OCI-LY7 (cell line): ENCODE measurements at regions not wholly inside any gene's neighbourhood (a gene's known extent, or its start where the extent isn't known, plus 50 kb on each side); places are given as distances from the start of the nearest gene placed in this dataset.
A peak's percentile ranks its signal among the peaks of the same experiment; 100 is the strongest.

ENCODE experiments used
- BruUV-seq: library from RNA; stranded (reverse); fragments of 400-500 nt; replicated peaks from 2 replicates; lab custom pipeline; 2021; lab: Mats Ljungman, UMichigan
- CTCF ChIA-PET: fragments of 300-600 bp; sonication (Branson Sonifier 250); formaldehyde crosslinking; loops from one replicate; lab custom pipeline; 2022; ENCODE audit warnings: antibody characterized with exemption; ENCODE audit not compliant: unreplicated experiment; lab: Charles Lee
- POLR2A ChIA-PET: fragments of 300-600 bp; sonication (Branson Sonifier 250); formaldehyde crosslinking; loops from one replicate; lab custom pipeline; 2022; ENCODE audit warnings: antibody characterized with exemption; lab: Charles Lee
- DNase-seq: peaks from one replicate; pipeline ENCODE4 v3.0.0-alpha.2; 2015; ENCODE audit warnings: low spot score
- H2AFZ ChIP-seq: fragments of 200-600 bp; sonication (generic), shearing (Covaris generic); 2 replicates; pipeline ENCODE4 v1.6.1; 2014; ENCODE audit warnings: mild to moderate bottlenecking, antibody characterized with exemption, low read length, moderate library complexity
- H3K27ac ChIP-seq: fragments of 200-600 bp; sonication (generic); 2 replicates; pipeline ENCODE4 v1.5.1; 2014; ENCODE audit warnings: mixed run types, low read depth, mild to moderate bottlenecking, moderate library complexity, low read length, inconsistent platforms; ENCODE audit not compliant: poor library complexity, severe bottlenecking
- H3K36me3 ChIP-seq: fragments of 200-600 bp; sonication (generic); 2 replicates; pipeline ENCODE4 v1.6.1; 2014; ENCODE audit warnings: mild to moderate bottlenecking, antibody characterized with exemption, low read length, moderate library complexity, mixed read lengths; ENCODE audit not compliant: insufficient read depth
- H3K4me1 ChIP-seq: fragments of 200-600 bp; sonication (generic); 2 replicates; pipeline ENCODE4 v1.5.1; 2014; ENCODE audit warnings: mild to moderate bottlenecking, low read length; ENCODE audit not compliant: insufficient read depth, poor library complexity, severe bottlenecking
- H3K4me2 ChIP-seq: fragments of 200-600 bp; sonication (generic); 2 replicates; pipeline ENCODE4 v1.6.1; 2014; ENCODE audit warnings: mild to moderate bottlenecking, low read length
- H3K4me3 ChIP-seq: fragments of 200-600 bp; sonication (generic); 2 replicates; pipeline ENCODE4 v1.5.1; 2014; ENCODE audit warnings: mild to moderate bottlenecking, low read depth, low read length; ENCODE audit not compliant: poor library complexity, severe bottlenecking
- H3K79me2 ChIP-seq: fragments of 200-600 bp; sonication (generic); 2 replicates; pipeline ENCODE4 v1.6.1; 2016; ENCODE audit warnings: low read depth, mild to moderate bottlenecking, low read length, moderate library complexity, mixed read lengths; ENCODE audit not compliant: insufficient read depth
- H3K9me2 ChIP-seq: fragments of 200-600 bp; sonication (generic); 2 replicates; pipeline ENCODE4 v1.6.1; 2016; ENCODE audit warnings: mild to moderate bottlenecking, low read length, mixed read lengths; ENCODE audit not compliant: insufficient read depth
- H3K9me3 ChIP-seq: fragments of 200-600 bp; sonication (generic); 2 replicates; pipeline ENCODE4 v1.6.1; 2014; ENCODE audit warnings: mild to moderate bottlenecking, mixed run types, low read length, mixed read lengths
- H4K20me1 ChIP-seq: fragments of 200-600 bp; sonication (generic); 2 replicates; pipeline ENCODE4 v1.6.1; 2014; ENCODE audit warnings: mild to moderate bottlenecking, antibody characterized with exemption, low read length, moderate library complexity, mixed read lengths; ENCODE audit not compliant: insufficient read depth
- CTCF ChIP-seq: fragments of 200-600 bp; sonication (generic); conservative IDR thresholded peaks from 2 replicates; pipeline ENCODE4 v1.5.1; 2014; ENCODE audit warnings: mild to moderate bottlenecking, antibody characterized with exemption, low read length, moderate library complexity, mixed read lengths
- EZH2phosphoT487 ChIP-seq: fragments of 200-600 bp; sonication (generic); IDR thresholded peaks from 2 replicates; pipeline ENCODE4 v1.6.1; 2018; ENCODE audit warnings: low read depth, borderline replicate concordance, mild to moderate bottlenecking, mixed run types, antibody characterized with exemption, low read length, moderate library complexity, mixed read lengths
- intact Hi-C: fragments of 100-400 bp; cut with micrococcal nuclease; formaldehyde crosslinking; loops from one replicate; pipeline ENCODE4 v1.10.0; 2022; ENCODE audit not compliant: unreplicated experiment

DNA sequence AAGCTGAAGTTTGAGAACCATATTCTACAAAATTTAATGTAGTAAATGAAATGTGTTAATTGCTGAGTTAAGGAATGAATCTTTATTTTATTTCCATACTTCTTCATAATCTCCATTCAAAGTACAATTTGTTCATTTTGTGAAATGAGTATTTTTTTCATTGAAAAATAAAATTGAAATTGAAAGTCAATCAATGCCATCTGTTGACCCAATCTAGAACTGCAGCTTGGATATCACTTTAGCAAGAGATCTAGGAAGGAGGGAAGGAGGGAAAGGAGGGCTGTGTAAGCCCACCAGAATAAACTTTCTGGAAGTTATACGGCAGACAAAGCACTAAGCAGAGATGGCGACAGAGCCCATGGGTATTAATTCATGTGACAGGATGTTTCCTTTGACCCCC, 128.4 kb downstream of the ZMAT1 start:
- Histone ChIP-seq H3K36me3 (no peaks in the 10 kb centered on the region), H3K79me2 (no peaks in the 10 kb centered on the region), H3K4me3 (no peak overlapping the region), H4K20me1 (no peaks in the 10 kb centered on the region), H2AFZ (no peak overlapping the region), H3K9me2 (no peaks in the 10 kb centered on the region), H3K9me3 (no peaks in the 10 kb centered on the region), H3K4me1 (no peaks in the 10 kb centered on the region), H3K4me2 (no peak overlapping the region), H3K27ac (no peak overlapping the region)
- peak; percentile 63 for TF ChIP-seq CTCF
- TF ChIP-seq EZH2phosphoT487: no peak
- no TSS peak for BruUV-seq
- intact Hi-C loops: no loop called here
- no peak for DNase-seq
- ChIA-PET POLR2A (no interaction called here), CTCF (no interaction called here)

GRCh38 chrX:101799387-101799786, 132.4 kb downstream of the ZMAT1 start:
- H3K79me2 ChIP-seq: no peaks in the 10 kb centered on the region
- ChIA-PET CTCF (no interaction called here), POLR2A (interaction anchor here (0.6 kb wide), 1 partner anchor 197 kb away, joined by 4 read pairs; no protein-coding TSS in a partner anchor)
- intact Hi-C loops: loop anchor here (2.0 to 5.0 kb wide), 2 partner anchors 202 to 385 kb away; no protein-coding TSS in a partner anchor
- H3K9me3 ChIP-seq: no peaks in the 10 kb centered on the region
- H3K4me2 ChIP-seq: 0 out of 2 replicates have a peak overlapping the region, but pooled peaks have one; percentile 14
- no peaks in the 10 kb centered on the region for H4K20me1 ChIP-seq
- H2AFZ ChIP-seq: peak overlapping the region; percentile 55; the same call in 1 of the 2 replicates
- BruUV-seq: no TSS peak
- no peaks in the 10 kb centered on the region for H3K9me2 ChIP-seq
- H3K27ac ChIP-seq: no peak overlapping the region
- H3K4me3 ChIP-seq: no peak overlapping the region
- H3K4me1 ChIP-seq: no peaks in the 10 kb centered on the region
- TF ChIP-seq CTCF: peak; percentile 75
- no peak for TF ChIP-seq EZH2phosphoT487
- DNase-seq: peak; percentile 79
- H3K36me3 ChIP-seq: no peaks in the 10 kb centered on the region

DNA sequence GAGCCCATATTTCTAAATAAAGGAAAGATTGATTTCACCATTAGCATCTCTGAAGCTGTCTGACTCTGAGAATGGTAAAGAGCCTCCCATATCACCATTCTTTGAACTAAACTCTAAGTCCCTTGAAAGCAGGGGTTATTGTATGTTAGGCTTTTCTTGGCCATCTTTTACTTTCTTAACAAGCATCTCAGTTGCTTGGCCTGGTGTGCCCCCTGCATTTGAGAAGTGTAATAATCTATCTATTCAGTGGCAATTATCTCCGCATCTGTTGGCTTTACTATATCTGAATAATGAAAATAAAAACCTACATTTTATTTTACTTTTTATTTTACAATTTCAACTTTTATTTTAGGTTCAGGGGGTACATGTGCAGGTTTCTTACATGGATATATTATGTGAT, 128.3 kb upstream of the ARMCX2 start:
- DNase-seq: no peak
- Histone ChIP-seq H3K4me1 (no peaks in the 10 kb centered on the region), H4K20me1 (no peaks in the 10 kb centered on the region), H3K36me3 (no peaks in the 10 kb centered on the region), H2AFZ (no peak overlapping the region), H3K27ac (no peak overlapping the region), H3K9me3 (no peaks in the 10 kb centered on the region), H3K9me2 (no peaks in the 10 kb centered on the region), H3K79me2 (no peaks in the 10 kb centered on the region), H3K4me2 (no peak overlapping the region), H3K4me3 (no peak overlapping the region)
- TF ChIP-seq CTCF (no peak), EZH2phosphoT487 (no peak)
- ChIA-PET POLR2A (no interaction called here), CTCF (no interaction called here)
- intact Hi-C loops: no loop called here
- no TSS peak for BruUV-seq
